Brain pericyte (primary cell): ENCODE measurements at regions not wholly inside any gene's neighbourhood (a gene's known extent, or its start where the extent isn't known, plus 50 kb on each side); places are given as distances from the start of the nearest gene placed in this dataset.
"Not testable (repeated sequence)": the region's sequence is repeated elsewhere in the genome, so short reads cannot be mapped to it uniquely, and the experiment has no call there.

Experiments used
- DNase-seq: peaks from one replicate; pipeline ENCODE4 v3.0.0-alpha.2; 2012; ENCODE audit warnings: low read depth, low spot score

- DNase-seq = no peak
Observed at GRCh38 chr12:107144441-107144840, 51.1 kb upstream of the CRY1 start.

DNA sequence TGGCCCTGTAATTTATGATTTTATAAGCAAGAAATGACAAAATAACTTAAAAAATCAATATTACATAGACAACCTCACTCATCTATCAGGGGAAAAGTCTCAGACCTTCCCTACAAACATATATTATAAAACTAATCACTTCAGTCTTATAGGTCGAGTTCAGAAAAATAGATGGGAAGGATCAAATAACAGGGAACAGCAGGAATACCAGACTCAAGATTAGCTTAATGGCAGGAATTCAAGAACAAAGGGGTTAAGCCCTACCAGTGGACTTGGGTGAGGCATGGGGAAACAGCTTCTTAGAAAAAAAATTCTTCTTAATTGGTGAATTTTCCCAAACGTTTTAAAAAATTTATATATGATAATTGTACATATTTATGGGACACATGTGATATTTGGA, 51.6 kb upstream of the CRY1 start:
- DNase-seq = no peak

DNA sequence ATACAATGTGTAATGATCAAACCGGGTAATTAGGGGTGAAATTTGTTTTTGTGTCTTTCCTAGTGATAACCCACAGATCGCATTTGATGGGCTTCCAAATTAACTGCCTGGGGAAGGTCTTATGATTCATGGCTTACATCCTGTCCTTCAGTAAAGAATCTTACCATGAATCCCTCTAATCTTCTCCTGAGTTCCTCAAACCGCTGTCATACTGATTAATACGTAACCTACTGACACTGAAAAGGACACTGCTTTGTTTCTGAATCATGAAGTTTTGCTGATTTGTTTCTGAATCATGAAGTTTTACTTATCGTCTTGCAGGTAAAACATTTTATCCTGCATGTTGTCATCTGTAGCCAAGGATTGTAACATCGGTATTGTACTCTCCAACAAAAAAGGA, 52.0 kb upstream of the CRY1 start:
- no peak for DNase-seq

DNA sequence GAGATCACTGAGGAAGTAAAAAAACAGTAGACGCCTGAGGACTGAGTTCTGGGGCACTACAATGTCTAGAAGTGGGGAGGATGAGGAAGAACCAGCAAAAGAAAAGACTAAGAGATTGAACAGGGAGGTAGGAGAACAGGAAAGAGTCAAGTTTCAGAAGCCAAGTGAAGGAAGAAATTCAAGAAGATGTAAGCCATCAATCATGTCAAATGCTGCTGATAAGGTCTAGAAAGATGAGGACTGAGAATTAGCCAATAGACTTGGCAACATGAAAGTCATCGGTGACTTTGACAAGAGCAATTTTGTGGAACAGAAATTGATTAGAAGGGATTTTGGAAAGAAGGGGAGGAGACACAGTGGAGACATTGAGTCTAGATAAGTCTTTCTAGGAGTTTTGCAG, 54.8 kb upstream of the CRY1 start:
- DNase-seq = no peak

DNA sequence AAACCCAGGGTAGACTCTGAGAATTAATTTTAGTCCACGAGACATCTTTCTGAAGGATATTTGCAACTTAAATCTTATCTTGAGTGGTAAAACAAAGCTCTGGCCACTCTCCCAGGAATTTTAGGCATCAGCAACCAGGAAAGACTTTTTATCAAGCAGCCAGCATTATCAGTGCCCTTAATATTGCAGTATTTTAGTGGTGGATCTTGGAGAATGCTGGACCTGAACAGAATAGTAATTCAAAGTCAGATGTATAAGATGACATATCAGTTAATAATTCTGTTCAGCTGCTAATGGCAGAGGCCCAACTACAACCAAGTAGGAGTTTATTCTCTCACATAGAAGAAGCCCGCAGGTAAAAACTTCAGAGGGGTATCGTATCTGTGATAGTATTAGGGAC, 59.0 kb upstream of the CRY1 start:
- no peak for DNase-seq

DNA sequence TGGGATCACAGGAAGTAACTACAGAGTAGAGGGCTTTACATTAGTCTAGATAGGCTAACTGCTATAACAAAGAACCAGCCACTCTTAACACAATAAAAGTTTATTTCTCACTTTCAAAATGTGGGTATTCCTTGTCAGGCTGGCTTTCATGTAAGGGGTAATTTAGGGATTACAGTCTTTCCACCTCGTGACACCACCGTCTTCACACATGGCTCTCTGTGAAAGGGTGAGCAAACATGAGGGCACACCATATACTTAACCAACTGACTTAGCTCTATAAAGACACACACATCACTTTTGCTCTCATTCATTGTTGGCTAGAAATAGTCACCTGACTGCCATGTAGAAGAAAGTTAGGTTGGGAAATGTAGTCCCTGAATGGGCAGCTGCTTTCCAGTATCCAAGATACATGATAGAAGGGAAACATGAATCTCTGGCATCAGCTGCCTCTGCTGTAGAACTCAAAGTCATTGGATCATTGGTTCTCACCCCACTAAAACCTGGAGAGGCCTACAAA, 66.1 kb upstream of the CRY1 start:
- DNase-seq = no peak

DNA sequence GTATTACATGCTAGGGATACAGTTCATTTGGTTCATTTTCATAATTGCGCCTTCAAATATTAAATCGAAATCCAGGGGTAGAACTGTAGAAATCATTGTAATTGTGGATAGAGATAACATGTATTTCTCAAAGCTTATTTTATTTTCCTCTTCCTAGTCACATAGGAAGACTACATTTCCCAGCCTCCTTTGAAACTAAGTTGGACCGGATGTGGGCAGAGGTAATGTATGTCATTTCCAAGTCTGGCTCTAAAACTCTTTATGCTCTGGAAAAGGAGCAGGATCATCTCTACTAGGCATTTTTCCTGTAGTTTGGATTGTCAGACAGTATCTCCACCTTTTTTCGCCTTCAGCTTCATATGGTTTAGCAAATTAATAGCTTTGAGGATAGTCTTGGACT, 70.1 kb upstream of the CRY1 start:
- no peak for DNase-seq

- DNase-seq = no peak
Observed at GRCh38 chr12:107164392-107164791, 71.0 kb upstream of the CRY1 start.

- DNase-seq = no peak
Observed at GRCh38 chr12:107165581-107165980, 72.2 kb upstream of the CRY1 start.

DNA sequence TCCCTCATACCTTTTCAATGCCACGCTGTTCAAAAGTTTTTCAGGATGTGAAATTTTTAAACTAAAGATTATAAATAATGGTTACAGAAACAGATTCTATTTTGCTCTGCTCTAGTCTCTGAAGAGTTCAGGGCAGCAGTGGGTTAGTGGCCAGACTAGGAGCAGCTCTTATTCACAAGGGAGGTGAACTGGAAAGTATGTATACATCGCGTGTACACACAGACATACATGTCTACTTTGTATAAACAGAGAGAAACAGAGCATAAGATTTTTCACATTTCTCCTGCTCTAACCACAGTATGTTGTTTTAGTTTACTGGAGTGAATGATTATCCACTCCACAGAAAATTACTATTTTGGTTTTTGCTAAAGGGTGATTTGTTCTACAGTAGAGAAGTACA, 74.4 kb upstream of the CRY1 start:
- DNase-seq = no peak

- no peak for DNase-seq
Observed at GRCh38 chr12:107169200-107169599, 75.9 kb upstream of the CRY1 start.

- DNase-seq = no peak
Observed at GRCh38 chr12:107178776-107179175, 85.4 kb upstream of the CRY1 start.

DNA sequence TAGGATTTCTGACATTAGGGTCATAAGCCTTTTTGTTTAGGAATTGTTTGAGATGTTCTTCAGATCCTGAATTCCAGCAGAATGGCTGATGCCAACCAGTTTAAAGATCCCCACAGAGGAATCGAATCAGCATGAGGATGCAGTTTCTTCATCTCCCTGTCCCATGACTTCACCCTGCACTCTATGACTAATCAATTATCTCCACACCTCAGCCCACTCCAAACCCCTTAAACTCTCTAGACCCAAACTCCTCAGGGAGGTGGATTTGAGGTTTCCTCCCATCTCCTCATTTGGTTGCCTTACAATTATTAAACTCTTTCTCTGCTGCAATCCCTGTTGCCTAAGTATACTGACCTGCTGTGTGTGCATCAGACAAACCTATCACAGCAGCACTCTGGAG, 86.5 kb upstream of the CRY1 start:
- no peak for DNase-seq

- no peak for DNase-seq
Observed at GRCh38 chr12:107180272-107180671, 86.9 kb upstream of the CRY1 start.

GRCh38 chr12:107184359-107184930, 91.1 kb upstream of the CRY1 start:
- DNase-seq = no peak

DNA sequence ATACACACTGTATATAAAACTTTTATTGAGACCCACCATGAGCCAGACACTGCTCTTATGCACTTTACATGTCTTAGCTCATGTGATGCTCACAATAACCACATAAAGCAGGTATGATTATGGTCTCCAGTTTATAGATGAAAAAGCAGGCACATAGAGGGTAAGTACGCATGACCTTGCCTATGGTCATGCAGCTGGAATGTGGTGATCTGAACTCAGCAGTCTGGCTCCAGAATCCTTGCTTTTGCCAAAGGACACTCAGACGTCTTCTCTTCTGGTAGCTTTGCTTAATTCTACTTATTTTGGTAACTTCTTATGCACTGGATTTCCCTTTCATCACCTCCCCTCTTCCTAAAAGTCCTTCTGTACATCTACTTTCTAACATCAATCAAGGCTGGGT, 103.3 kb upstream of the CRY1 start:
- no peak for DNase-seq

DNA sequence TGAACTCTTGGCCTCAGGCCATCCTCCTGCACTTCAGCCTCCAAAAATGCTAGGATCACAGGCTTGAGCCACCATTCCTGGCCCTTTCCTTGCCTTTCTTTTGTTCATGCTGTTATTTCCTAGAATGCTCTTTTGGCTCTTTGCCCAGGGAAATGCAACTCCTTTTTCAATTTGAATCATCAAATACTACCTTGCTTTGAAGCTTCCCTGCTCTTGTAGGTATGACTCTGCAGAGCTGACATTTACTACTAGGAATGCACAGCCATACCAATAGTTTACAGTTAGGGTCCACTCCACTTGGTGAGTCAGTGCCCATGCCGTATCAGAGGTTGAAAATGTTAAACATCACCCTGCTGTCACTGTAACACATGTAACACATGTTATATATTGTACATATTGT, 107.0 kb upstream of the CRY1 start:
- DNase-seq = no peak

DNA sequence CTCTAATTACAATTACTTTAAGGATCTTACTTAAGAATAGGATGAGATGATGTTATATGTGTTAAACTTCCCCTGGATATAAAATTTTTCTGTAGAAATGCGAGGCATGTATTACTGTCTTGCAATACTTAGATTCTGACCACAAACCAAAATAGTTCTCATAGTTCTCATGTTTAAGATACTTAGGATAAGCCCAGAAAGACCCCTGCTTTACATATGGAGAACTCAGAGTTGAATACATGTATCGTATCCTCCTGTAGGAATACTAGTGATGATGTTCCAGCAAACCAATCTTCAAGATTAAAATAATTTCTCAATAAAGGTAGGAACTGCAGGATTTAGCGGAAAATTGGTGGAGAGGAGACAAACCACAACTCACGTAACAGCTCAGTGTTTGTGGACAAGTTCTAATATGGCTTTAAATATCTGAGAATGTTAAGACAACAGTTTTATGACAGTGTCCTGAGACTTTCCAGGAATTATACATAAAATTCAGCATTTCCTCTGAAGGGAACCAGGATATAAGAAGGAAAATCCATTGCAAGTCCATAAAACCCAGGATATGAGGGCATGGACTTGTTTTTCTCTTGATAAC, 114.7 kb upstream of the CRY1 start:
- no peak for DNase-seq

DNA sequence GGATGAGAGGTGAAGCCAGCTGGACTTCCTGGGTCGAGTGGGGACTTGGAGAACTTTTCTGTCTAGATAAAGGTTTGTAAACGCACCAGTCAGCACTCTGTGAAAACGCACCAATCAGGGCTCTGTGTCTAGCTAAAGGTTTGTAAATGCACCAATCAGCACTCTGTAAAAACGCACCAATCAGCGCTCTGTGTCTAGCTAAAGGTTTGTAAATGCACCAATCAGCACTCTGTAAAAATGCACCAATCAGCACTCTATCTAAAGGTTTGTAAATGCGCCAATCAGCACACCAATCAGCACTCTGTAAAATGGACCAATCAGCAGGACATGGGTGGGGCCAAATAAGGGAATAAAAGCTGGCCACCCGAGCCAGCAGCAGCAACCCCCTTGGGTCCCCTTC, 116.4 kb upstream of the CRY1 start:
- DNase-seq = not testable (repeated sequence)

DNA sequence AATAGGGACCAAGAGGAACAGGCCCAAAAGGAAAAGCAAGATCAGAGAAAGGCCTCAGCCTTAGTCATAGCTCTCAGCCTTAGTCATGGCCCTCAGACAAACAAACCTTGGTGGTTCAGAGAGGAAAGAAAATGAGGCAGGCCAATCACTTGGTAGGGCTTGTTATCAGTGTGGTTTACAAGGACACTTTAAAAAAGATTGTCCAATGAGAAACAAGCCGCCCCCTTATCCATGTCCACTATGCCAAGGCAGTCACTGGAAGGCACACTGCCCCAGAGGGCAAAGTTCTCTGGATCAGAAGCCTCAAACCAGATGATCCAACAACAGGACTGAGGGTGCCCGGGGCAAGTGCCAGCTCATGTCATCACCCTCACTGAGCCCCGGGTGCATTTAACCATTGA, 121.0 kb upstream of the CRY1 start:
- not testable (repeated sequence) for DNase-seq

- DNase-seq = not testable (repeated sequence)
Observed at GRCh38 chr12:107216411-107216810, 123.1 kb upstream of the CRY1 start.

- DNase-seq = no peak
Observed at GRCh38 chr12:107219301-107219700, 126.0 kb upstream of the CRY1 start.

GRCh38 chr12:107221913-107222312, 128.6 kb upstream of the CRY1 start:
- no peak for DNase-seq

GRCh38 chr12:107223821-107224220, 130.5 kb upstream of the CRY1 start:
- no peak for DNase-seq
